ENCODE measurements at regions not wholly inside any gene's neighbourhood (a gene's known extent, or its start where the extent isn't known, plus 50 kb on each side); places are given as distances from the start of the nearest gene placed in this dataset.
A peak's percentile ranks its signal among the peaks of the same experiment; 100 is the strongest.

- no peak for TF ChIP-seq POLR2A (IDR thresholded peaks at IDR 0.05)
- no peak for TF ChIP-seq CTCF (IDR thresholded peaks at IDR 0.05)
- TF ChIP-seq EP300 (IDR thresholded peaks at IDR 0.05): no peak
- Histone ChIP-seq H3K4me3 (no peak overlapping the region), H3K36me3 (no peaks in the 10 kb centered on the region), H3K27ac (no peak overlapping the region), H3K4me1 (peaks cover 0 to 8% (median 0%) of the 10 kb centered on the region in 4 donors), H3K27me3 (no peaks in the 10 kb centered on the region), H3K9me3 (no peaks in the 10 kb centered on the region)
- no peak for DNase-seq (ENCODE audit: low spot score in 2 of 2)
Observed at GRCh38 chr17:13117616-13118015, 99.8 kb upstream of the ELAC2 start.

- Histone ChIP-seq H3K27me3 (no peaks in the 10 kb centered on the region), H3K4me1 (peaks cover 0 to 8% (median 0%) of the 10 kb centered on the region in 4 donors), H3K4me3 (no peak overlapping the region), H3K27ac (no peak overlapping the region), H3K36me3 (no peaks in the 10 kb centered on the region), H3K9me3 (no peaks in the 10 kb centered on the region)
- 6 to 8% methylated on average over 16 of the region's 16 CpGs for WGBS, 2 donors
- DNase-seq (ENCODE audit: low spot score in 2 of 2): peak in 1 of 2 donors; percentile 8
- TF ChIP-seq CTCF (IDR thresholded peaks at IDR 0.05): peak in 4 of 5 experiments; percentile 25 to 56 (median 49)
- no peak for TF ChIP-seq POLR2A (IDR thresholded peaks at IDR 0.05)
- TF ChIP-seq EP300 (IDR thresholded peaks at IDR 0.05): no peak
Observed at GRCh38 chr17:13114601-13115031, 96.8 kb upstream of the ELAC2 start.

GRCh38 chr17:13113821-13114525 is 96.1 kb upstream of the ELAC2 start:
- no peak for DNase-seq (ENCODE audit: low spot score in 2 of 2)
- no peaks in the 10 kb centered on the region for H3K9me3 ChIP-seq
- no peak overlapping the region for H3K27ac ChIP-seq
- peaks cover 0 to 8% (median 0%) of the 10 kb centered on the region in 4 donors for H3K4me1 ChIP-seq
- no peaks in the 10 kb centered on the region for H3K27me3 ChIP-seq
- WGBS, 2 donors: 65 to 72% methylated on average over 16 of the region's 16 CpGs
- H3K4me3 ChIP-seq: no peak overlapping the region
- no peak for TF ChIP-seq CTCF (IDR thresholded peaks at IDR 0.05)
- TF ChIP-seq EP300 (IDR thresholded peaks at IDR 0.05): no peak
- no peak for TF ChIP-seq POLR2A (IDR thresholded peaks at IDR 0.05)
- no peaks in the 10 kb centered on the region for H3K36me3 ChIP-seq

GRCh38 chr17:13107676-13108235 is 89.9 kb upstream of the ELAC2 start:
- TF ChIP-seq EP300 (IDR thresholded peaks at IDR 0.05): peak in 1 of 2 donors; percentile 28
- no peak for TF ChIP-seq CTCF (IDR thresholded peaks at IDR 0.05)
- 83 to 86% methylated on average over 12 of the region's 12 CpGs for WGBS, 2 donors
- no peaks in the 10 kb centered on the region for H3K4me1 ChIP-seq
- H3K27ac ChIP-seq: no peak overlapping the region
- H3K27me3 ChIP-seq: no peaks in the 10 kb centered on the region
- DNase-seq (ENCODE audit: low spot score in 2 of 2): no peak
- no peak overlapping the region for H3K4me3 ChIP-seq
- H3K9me3 ChIP-seq: no peaks in the 10 kb centered on the region
- H3K36me3 ChIP-seq: no peaks in the 10 kb centered on the region

- WGBS, 2 donors: 54 to 75% methylated on average over 5 of the region's 5 CpGs
- no peak overlapping the region for H3K4me3 ChIP-seq
- no peak for TF ChIP-seq EP300 (IDR thresholded peaks at IDR 0.05)
- TF ChIP-seq POLR2A (IDR thresholded peaks at IDR 0.05): no peak
- TF ChIP-seq CTCF (IDR thresholded peaks at IDR 0.05): no peak
Observed at GRCh38 chr17:13106171-13106570, 88.3 kb upstream of the ELAC2 start.

More at GRCh38 chr17:13106171-13106570, 88.3 kb upstream of the ELAC2 start:
- no peak overlapping the region for H3K27ac ChIP-seq
- H3K36me3 ChIP-seq: no peaks in the 10 kb centered on the region
- no peaks in the 10 kb centered on the region for H3K27me3 ChIP-seq
- no peaks in the 10 kb centered on the region for H3K4me1 ChIP-seq
- no peaks in the 10 kb centered on the region for H3K9me3 ChIP-seq
- no peak for DNase-seq (ENCODE audit: low spot score in 2 of 2)

Data from tibial nerve (tissue), 4 donors.